Right lobe of liver (tissue), 6 donors: ENCODE measurements at regions not wholly inside any gene's neighbourhood (a gene's known extent, or its start where the extent isn't known, plus 50 kb on each side); places are given as distances from the start of the nearest gene placed in this dataset.

Experiments used
- ATAC-seq, 4 donors: fragments of 200-7000 bp; cut with Tn5 transposase; one replicate each; pipeline ENCODE4 v1.9.1; 2020; ENCODE audit warnings: mild to moderate bottlenecking in 4 of 4, moderate library complexity in 4 of 4
- DNase-seq, 3 donors: peaks; one replicate each; pipeline ENCODE4 v3.0.0-alpha.2; 2020
- H3K27ac ChIP-seq, 3 donors: fragments of 200-600 bp; one replicate each; pipeline ENCODE4 v1.8.0; 2022
- H3K27me3 ChIP-seq, 2 donors: fragments of 200-600 bp; one replicate each; pipeline ENCODE4 v1.8.0; 2022
- H3K36me3 ChIP-seq, 4 donors: fragments of 200-600 bp; sonication (generic) in 1 of 4; one replicate each; pipeline versions ENCODE4 v1.5.1 to v1.8.0; 2017 to 2022; ENCODE audit warnings: control low read depth in 1 of 4
- H3K4me1 ChIP-seq, 4 donors: fragments of 200-600 bp; sonication (generic) in 1 of 4; one replicate each; pipeline versions ENCODE4 v1.5.1 to v1.8.0; 2017 to 2022; ENCODE audit warnings: control low read depth in 1 of 4
- H3K4me3 ChIP-seq, 3 donors: fragments of 200-600 bp; one replicate each; pipeline ENCODE4 v1.8.0; 2022
- H3K9me3 ChIP-seq, 4 donors: fragments of 200-600 bp; sonication (generic) in 1 of 4; one replicate each; pipeline versions ENCODE4 v1.5.1 to v1.8.0; 2017 to 2022; ENCODE audit warnings: control low read depth in 1 of 4
- CTCF ChIP-seq, 4 donors: fragments of 200-600 bp in 3 of 4; fragments of 450-650 bp in 1 of 4; IDR thresholded peaks; one replicate each; pipeline versions ENCODE4 v1.5.1 to v1.8.0; 2016 to 2022; ENCODE audit warnings: antibody characterized with exemption in 4 of 4, mild to moderate bottlenecking in 2 of 4
- POLR2A ChIP-seq: fragments of 450-650 bp; IDR thresholded peaks from one replicate; pipeline ENCODE4 v1.6.1; 2017; ENCODE audit warnings: antibody characterized with exemption, mild to moderate bottlenecking
- WGBS: methylation state at CpG from one replicate; pipeline ENCODE4 v1.1.6; 2018; ENCODE audit warnings: low coverage, low lambda C conversion rate; ENCODE audit not compliant: insufficient coverage; ENCODE audit errors: missing lambda C conversion rate; 5-methylcytosine and 5-hydroxymethylcytosine counted together
- intact Hi-C, 2 donors: fragments of 100-400 bp; cut with DNase I; formaldehyde crosslinking; loops; one replicate each; pipeline versions ENCODE4 v1.11.2 to v1.14.1; 2022
- donor health status: DM: no; HTN: yes; CAD: no.
- donor health status: DM: no; HTN: no; CAD: no.
- donor health status: DM: no; HTN: no; CAD: no.
- donor health status: DM: no; HTN: yes; CAD: no.
- donor health status: DM: no; HTN: yes; CAD: no.

- H3K4me3 ChIP-seq, result no peak overlapping the region
- TF ChIP-seq CTCF (IDR thresholded peaks at IDR 0.05), result no peak
- TF ChIP-seq POLR2A, result no peak
- H3K4me1 ChIP-seq, result no peaks in the 10 kb centered on the region
- H3K27me3 ChIP-seq, result no peaks in the 10 kb centered on the region
- intact Hi-C loops, result no loop called here
- H3K9me3 ChIP-seq, result no peaks in the 10 kb centered on the region
- ATAC-seq (no peak), DNase-seq (peak in 1 of 3 donors; percentile 22)
- no peak overlapping the region for H3K27ac ChIP-seq
- 60% methylated on average over 3 of the region's 10 CpGs for WGBS
- H3K36me3 ChIP-seq, result no peaks in the 10 kb centered on the region
Measured at GRCh38 chr5:3382151-3382550, 213.5 kb upstream of the IRX1 start.

GRCh38 chr5:3381206-3381825 lies 214.3 kb upstream of the IRX1 start:
- Histone ChIP-seq H3K27me3 (no peaks in the 10 kb centered on the region), H3K9me3 (no peaks in the 10 kb centered on the region), H3K36me3 (no peaks in the 10 kb centered on the region), H3K27ac (no peak overlapping the region), H3K4me3 (no peak overlapping the region), H3K4me1 (no peaks in the 10 kb centered on the region)
- intact Hi-C loops, result no loop called here
- DNase-seq (peak in 1 of 3 donors; percentile 31), ATAC-seq (peak in 1 of 4 donors; percentile 12)
- TF ChIP-seq POLR2A (no peak), CTCF (IDR thresholded peaks at IDR 0.05) (no peak)
- WGBS, result 60% methylated on average over 3 of the region's 15 CpGs

- DNase-seq (peak in 1 of 3 donors; percentile 15), ATAC-seq (no peak)
- Histone ChIP-seq H3K4me3 (no peak overlapping the region), H3K9me3 (no peaks in the 10 kb centered on the region), H3K27ac (no peak overlapping the region), H3K27me3 (no peaks in the 10 kb centered on the region), H3K36me3 (no peaks in the 10 kb centered on the region), H3K4me1 (no peaks in the 10 kb centered on the region)
- 60% methylated on average over 1 of the region's 3 CpGs for WGBS
- TF ChIP-seq POLR2A (no peak), CTCF (IDR thresholded peaks at IDR 0.05) (no peak)
- intact Hi-C loops, result no loop called here
Measured at GRCh38 chr5:3380689-3381088, 214.9 kb upstream of the IRX1 start.

- 40% methylated on average over 1 of the region's 5 CpGs for WGBS
- no peaks in the 10 kb centered on the region for H3K4me1 ChIP-seq
- H3K27me3 ChIP-seq, result no peaks in the 10 kb centered on the region
- no peak overlapping the region for H3K4me3 ChIP-seq
- no peak overlapping the region for H3K27ac ChIP-seq
- no peaks in the 10 kb centered on the region for H3K36me3 ChIP-seq
- H3K9me3 ChIP-seq, result no peaks in the 10 kb centered on the region
- ATAC-seq, result no peak
- no peak for TF ChIP-seq CTCF (IDR thresholded peaks at IDR 0.05)
- no peak for TF ChIP-seq POLR2A
- intact Hi-C loops, result no loop called here
- peak in 1 of 3 donors; percentile 23 for DNase-seq
Measured at GRCh38 chr5:3377831-3378230, 217.8 kb upstream of the IRX1 start.
